Spleen (tissue), 7 donors: ENCODE measurements at regions not wholly inside any gene's neighbourhood (a gene's known extent, or its start where the extent isn't known, plus 50 kb on each side); places are given as distances from the start of the nearest gene placed in this dataset.

Experiments used
- POLR2A ChIP-seq, 3 donors: fragments of 450-650 bp; IDR thresholded peaks; one replicate each; pipeline ENCODE4 v1.5.1; 2017; ENCODE audit warnings: antibody characterized with exemption in 3 of 3, mild to moderate bottlenecking in 1 of 3
- POLR2AphosphoS5 ChIP-seq, 3 donors: sonication (generic); formaldehyde crosslinking; IDR thresholded peaks; one replicate each; pipeline ENCODE4 v1.5.1; 2017; ENCODE audit warnings: antibody characterized with exemption in 3 of 3
- TF ChIP-seq, protein P1 (sequence below), 11 experiments: fragments of 200-600 bp in 7 of 11; fragments of 450-650 bp in 4 of 11; sonication (generic) in 4 of 11; IDR thresholded peaks in 8 of 11; conservative IDR thresholded peaks in 3 of 11; 1 replicate in 7 of 11; 2 replicates in 4 of 11; pipeline versions ENCODE4 v1.4.0 to v1.8.0; 2016 to 2021; ENCODE audit warnings: antibody characterized with exemption in 11 of 11, inconsistent platforms in 4 of 11, mild to moderate bottlenecking in 1 of 11
- donor health status: DM: no; HTN: no; CAD: no; lungs with moderate emphysema.
- donor health status: DM: no; HTN: no; CAD: no.
- donor health status: DM: no; HTN: no; CAD: no.

DNA sequence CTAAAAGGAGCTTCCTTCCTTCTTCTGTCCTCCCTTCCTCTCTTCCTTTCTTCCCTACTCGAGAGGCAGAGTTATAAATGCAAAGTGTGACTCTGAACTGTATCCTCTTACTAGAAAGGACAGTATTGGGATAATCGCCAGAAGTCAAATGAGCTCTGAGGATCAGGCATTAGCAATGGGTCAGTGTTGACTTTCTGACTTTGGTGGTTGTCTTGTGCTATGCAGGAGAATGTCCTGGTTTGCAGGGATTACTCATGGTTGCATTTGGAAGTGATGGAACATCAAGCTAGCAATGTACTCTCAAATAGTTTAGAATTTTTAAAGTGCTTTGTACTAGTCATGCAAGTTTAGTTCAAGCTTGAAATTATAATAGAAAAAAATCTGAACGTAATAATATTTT, 115.6 kb downstream of the TXNL1 start:
- TF ChIP-seq, protein P1, sequence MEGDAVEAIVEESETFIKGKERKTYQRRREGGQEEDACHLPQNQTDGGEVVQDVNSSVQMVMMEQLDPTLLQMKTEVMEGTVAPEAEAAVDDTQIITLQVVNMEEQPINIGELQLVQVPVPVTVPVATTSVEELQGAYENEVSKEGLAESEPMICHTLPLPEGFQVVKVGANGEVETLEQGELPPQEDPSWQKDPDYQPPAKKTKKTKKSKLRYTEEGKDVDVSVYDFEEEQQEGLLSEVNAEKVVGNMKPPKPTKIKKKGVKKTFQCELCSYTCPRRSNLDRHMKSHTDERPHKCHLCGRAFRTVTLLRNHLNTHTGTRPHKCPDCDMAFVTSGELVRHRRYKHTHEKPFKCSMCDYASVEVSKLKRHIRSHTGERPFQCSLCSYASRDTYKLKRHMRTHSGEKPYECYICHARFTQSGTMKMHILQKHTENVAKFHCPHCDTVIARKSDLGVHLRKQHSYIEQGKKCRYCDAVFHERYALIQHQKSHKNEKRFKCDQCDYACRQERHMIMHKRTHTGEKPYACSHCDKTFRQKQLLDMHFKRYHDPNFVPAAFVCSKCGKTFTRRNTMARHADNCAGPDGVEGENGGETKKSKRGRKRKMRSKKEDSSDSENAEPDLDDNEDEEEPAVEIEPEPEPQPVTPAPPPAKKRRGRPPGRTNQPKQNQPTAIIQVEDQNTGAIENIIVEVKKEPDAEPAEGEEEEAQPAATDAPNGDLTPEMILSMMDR (IDR thresholded peaks at IDR 0.05 in 8 of 11, conservative IDR thresholded peaks at IDR 0.05 in 3 of 11): no peak
- no peak for TF ChIP-seq POLR2A (IDR thresholded peaks at IDR 0.05)
- TF ChIP-seq POLR2AphosphoS5 (IDR thresholded peaks at IDR 0.05): no peak
